ENCODE measurements at regions not wholly inside any gene's neighbourhood (a gene's known extent, or its start where the extent isn't known, plus 50 kb on each side); places are given as distances from the start of the nearest gene placed in this dataset.

DNA sequence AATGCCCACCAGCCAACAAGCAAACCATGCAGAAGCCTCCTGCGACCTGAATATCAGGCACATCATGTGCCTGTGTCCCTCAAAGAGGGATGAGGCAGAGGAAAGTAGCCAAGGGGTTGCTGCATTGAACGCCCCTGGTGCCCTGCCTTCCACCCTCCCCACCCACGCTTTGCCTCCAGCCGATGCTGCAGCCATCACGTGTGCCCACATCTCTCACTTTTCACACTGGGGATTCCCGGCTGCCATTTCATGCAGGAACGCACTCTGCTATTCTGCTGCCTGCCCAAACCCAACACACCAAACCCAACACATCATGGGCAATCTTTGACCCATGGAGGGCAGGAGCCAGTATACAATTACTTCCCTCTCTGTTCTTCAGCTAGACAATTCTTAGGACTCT lies 462.2 kb upstream of the PROK2 start:
- no peak for DNase-seq

GRCh38 chr3:72246685-72247084 lies 461.7 kb upstream of the PROK2 start:
- no peak for DNase-seq

DNA sequence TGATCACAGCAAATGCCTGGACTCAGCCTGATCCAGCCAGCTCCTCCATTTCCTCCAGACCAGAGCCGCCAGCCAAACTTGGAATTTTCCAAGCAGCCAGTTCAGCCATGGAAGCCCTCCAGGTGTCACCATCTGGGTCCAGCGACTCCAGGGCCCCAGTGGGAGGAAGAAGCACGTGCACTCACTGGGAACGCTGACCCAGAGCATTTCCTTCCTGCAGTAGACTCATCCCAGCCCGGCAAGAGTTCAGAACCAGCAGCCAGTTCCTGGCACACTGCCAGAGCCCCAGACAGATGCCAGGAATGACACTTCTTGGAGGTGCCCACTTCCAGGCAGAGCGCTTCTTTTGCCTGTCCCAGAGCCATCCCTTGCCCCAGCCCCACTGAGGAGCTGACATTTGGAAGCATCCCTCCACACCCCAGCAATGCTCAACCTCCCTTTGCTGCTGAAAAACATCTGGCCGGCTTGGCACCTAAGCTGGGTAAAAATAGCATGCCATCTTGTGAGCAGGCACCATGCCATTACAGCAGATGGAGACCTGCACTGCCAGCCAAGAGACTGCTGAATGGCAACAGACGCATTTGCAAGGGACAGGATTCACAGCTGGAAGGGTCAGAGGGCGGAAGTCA lies 460.3 kb upstream of the PROK2 start:
- DNase-seq = no peak

DNA sequence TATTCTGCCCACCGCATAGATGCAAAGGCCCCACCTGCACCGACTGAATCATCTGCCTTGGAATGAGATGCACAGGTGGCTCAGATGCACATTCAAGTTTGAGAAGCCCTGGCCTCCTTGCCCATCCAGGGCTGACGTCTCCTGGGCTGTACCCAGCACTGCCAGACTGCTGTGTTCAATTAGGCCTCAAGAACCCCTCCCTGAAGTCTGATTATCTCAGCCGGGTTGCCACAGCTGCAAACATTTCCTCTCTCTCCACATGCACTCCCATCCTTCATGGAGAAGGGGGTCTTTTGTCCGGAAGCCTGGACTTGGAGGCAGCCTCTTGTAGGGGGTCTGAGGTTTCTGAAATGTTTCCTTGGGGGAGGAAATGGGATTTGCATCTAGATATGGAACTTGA lies 459.4 kb upstream of the PROK2 start:
- no peak for DNase-seq

DNA sequence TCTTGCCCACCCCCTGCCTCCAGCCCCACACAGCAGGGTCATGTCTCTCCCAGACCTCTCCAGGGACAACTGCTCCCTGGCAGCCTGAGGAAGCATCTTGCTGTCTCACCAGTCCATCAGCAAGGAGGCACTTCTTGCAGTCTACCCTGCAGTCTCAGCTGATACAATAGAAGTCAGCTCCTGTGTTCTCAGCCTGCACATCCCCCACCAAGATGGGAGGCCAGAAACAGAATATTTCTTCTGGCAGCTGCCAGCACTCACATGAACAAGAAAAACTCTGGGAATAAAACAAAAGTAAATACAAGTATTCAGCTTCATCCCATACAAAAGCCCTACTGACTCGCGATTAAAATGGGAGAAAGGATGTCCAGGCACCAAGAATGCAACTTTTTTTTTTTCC lies 457.4 kb upstream of the PROK2 start:
- DNase-seq = no peak

GRCh38 chr3:72241525-72241924 lies 456.6 kb upstream of the PROK2 start:
- no peak for DNase-seq

DNA sequence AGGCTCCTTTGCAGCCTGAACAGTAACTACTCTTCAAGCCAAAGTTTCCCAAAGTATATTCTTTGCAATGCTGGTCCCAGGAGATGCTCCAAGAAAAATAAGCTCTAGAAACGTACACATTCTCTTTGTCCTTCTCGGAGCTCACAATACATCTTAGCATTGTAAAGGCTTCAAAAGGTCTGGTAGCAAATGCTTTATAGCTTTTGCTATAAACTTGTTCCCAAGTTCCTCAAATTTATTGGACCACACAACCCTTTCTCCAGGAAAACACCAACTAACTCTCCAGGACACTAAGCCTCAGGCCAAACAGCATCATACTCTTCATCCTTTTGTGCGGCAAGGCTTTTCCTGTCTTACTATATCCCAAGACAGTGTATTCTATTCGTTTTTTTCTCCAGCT lies 455.6 kb upstream of the PROK2 start:
- DNase-seq = no peak

- DNase-seq = no peak
These were observed 453.9 kb upstream of the PROK2 start for GRCh38 chr3:72238801-72239200.

DNA sequence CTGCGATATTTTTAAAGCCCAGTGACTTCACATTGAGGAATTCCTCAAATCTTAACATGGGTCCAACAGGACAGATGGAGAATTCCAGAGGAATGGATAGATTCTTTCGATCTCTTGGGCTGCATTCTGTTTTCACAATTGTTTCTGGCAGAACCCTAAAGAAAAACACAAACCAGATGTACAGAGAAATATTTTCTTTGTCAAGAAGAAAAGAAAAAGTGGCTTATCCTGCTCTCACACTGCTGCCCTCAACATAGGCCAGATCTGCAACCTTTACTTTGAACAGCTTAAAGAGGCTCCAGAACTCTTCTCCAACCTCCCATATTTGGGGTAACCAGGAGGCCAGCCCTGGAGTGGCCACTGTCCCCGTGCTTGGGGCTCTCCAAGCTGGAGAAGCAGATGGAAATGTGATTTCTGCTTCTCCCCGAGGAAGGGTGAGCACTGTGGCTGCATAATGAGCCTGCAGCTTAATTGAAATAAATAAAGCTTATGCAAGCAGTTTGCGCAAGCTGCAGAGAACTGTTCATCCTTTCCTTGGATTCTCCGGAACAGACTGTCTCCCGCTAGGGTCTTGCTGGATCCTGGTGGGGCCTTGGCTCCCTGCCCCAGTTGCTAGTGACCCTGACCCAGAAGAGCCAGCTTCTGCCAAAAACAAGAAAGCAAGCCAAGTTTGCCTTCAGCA lies 453.2 kb upstream of the PROK2 start:
- DNase-seq = no peak

GRCh38 chr3:72237679-72238009 lies 452.7 kb upstream of the PROK2 start:
- no peak for DNase-seq

DNA sequence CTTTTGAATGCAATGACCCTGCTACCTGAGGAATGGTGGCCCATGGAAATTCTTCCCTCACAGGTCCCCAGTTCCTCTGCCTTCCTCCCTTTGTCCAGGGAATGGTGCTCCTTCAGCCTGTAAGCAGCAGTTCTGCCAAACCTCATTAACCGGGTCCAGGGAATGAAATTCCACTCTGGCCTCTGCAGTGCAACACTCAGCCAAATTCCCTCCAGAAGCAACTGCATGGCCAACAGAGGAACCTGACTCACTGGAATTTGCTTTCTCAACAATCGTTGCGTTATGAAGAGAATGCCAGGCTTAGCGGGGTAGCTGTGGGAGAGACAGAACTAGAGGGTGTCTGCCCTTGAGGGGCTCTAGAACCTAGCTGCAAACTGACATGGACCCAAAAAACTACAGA lies 449.4 kb upstream of the PROK2 start:
- no peak for DNase-seq

DNA sequence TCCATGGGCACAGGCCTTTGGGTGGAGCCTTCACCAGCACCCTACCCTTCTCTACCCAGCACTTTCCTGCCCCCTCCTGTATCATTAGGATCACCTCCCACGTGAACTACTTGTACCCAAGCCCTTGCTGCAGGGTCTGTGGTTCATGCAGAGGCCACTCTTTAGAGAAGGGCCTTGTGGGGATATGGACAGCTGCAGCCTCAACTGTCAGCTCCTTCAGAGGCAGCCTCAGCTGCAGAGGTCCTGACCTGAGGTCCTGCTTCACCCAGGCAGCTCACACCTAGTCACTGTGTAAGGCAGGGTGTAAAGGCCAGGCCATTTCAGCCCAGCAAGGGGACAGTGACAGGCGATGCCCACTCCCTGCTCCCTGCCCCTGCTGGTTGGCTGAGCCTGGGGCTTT lies 448.6 kb upstream of the PROK2 start:
- DNase-seq = no peak

DNA sequence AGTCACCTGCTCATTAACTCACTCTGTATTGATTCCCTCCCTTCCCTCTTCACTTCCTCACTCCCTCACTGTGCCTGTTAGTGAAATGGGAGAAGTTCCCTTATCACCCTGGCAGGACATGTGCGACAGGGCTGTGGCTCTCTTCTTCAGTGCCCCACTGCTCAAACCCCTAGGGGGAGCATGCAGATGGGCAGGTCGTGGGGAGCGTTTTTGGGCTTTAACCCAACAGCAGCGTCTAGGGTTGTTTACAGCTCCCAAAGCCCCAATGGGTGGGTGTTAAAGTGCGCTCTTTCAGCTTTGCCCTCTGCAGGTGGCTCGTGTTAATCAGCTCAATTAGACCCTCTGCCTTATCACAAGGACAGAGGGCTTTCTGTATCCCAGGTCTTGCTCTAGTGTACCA lies 447.8 kb upstream of the PROK2 start:
- DNase-seq = no peak

DNA sequence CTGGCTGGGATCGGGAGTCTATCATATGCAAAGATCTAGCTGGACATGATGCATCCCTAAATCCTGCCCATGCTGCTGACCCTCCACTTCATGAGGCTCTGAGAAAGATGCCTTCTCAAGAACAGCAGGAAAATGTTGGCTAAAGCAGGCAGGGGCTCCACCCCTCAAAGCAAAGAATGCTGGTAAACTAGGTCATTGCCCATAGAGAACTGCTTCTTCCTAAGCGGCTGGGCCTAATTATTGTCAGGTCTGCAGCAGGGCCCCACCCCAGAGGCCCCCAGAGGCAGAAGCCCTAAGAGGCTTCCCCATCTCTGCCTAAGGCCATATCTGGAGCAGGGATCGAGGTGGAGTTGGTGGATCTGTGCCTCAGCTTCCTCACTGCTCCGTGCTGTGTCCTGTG lies 447.4 kb upstream of the PROK2 start:
- no peak for DNase-seq

DNA sequence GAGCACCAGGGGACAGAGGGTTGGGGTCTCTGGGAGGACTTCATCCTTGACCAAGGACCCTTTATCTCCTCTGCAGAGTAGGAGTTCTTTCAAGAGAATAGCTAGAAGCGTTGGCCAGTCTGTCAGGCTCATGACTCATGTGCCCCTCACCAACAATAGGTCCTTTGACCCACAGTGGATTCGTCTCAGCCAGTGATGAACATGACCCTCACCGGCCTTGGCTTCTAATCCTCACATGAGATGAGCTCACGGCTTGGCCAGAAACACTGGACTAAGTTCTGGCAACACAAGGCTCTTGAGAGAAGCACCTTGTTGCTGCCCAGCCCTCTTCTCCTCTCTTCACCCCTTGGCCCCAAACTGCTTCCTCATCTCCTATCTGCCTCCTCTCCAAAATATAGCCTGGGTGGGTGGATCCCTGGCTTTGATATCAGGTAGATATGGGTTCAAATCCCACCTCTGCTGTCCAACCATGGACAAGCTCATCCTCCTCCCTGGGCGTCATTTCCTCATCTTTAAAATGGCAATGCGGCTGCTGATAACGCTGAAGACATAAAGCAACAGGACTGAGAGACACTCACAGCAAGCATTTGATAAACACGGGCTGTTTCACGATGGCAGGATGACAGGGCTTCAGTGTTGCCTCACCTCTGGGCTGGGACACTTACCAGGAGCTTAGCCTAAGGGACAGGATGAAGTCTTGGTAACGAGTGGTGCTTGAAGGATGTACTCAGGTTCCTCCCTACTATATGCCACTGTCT lies 446.7 kb upstream of the PROK2 start:
- no peak for DNase-seq

DNA sequence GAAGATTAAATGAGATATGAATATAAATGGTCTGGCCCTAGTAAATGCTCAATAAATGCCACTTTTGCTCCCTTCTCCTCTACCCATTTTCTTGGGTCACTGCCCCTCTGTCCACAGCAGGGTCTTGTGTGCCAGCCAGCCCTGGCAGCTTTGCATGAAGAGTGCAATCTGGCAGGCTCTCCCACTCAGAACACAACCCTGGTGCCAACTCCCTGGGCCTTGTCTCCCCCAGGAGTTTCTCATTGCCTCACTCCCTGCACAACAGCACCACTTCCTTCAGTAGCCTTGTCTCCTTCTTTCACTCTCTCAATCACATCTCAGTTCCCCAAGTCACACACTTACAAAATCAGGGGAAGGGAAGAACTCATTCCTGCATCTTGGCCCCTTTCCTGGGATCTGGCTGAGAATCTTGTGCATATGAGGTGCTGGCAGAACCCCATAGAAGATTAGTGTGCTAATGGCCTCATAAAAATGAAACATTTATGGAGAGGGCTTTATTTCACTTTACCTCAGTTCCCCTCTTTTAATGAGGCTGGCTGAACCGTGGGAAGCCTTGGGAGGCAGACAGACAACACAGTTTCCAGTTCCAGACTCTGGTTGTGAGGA lies 445.9 kb upstream of the PROK2 start:
- DNase-seq = no peak

- no peak for DNase-seq
These were observed 445.0 kb upstream of the PROK2 start for GRCh38 chr3:72229952-72230351.

GRCh38 chr3:72227486-72228070 lies 442.6 kb upstream of the PROK2 start:
- no peak for DNase-seq

- no peak for DNase-seq
These were observed 440.0 kb upstream of the PROK2 start for GRCh38 chr3:72224804-72225509.

DNA sequence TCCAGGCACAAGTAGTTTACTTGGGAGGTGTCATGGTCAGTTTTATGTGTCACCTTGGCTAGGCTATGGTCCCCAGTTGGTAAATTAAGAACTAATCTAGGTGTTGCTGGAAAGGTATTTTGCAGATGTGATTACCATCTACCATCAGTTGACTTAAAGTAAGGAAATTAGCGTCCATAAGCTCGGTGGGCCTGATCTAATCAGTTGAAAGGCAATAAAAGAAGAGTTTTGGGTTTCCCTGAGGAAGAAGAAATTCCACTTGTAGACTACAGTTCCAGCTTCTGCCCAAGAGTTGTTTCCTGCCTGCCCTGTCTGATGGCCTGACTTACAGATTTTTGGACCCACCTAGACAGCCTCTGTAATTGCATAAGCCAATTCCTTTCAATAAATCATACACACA lies 438.7 kb upstream of the PROK2 start:
- DNase-seq = no peak

GRCh38 chr3:72223116-72223515 lies 438.2 kb upstream of the PROK2 start:
- no peak for DNase-seq

DNA sequence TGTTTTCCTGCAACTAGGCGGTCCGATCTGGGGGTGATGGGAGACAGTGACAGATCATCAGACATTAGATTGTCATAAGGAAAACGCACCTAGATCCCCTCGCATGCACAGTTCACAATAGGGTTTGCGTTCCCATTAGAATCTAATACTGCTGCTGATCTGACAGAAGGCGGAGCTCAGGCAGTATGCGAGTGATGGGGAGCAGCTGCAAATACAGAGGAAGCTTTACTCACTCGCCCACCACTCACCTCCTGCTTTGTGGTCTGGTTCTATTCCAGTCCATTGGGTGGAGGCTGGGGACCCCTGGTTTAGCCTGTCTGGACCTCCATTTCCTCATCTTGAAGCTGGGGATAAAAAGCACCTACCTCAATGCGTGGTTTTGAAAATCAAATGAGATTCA lies 437.5 kb upstream of the PROK2 start:
- no peak for DNase-seq

- no peak for DNase-seq
These were observed 436.0 kb upstream of the PROK2 start for GRCh38 chr3:72220946-72221345.

Data from T-helper 9 cell (primary cell).